ENCODE measurements at regions not wholly inside any gene's neighbourhood (a gene's known extent, or its start where the extent isn't known, plus 50 kb on each side); places are given as distances from the start of the nearest gene placed in this dataset.

DNA sequence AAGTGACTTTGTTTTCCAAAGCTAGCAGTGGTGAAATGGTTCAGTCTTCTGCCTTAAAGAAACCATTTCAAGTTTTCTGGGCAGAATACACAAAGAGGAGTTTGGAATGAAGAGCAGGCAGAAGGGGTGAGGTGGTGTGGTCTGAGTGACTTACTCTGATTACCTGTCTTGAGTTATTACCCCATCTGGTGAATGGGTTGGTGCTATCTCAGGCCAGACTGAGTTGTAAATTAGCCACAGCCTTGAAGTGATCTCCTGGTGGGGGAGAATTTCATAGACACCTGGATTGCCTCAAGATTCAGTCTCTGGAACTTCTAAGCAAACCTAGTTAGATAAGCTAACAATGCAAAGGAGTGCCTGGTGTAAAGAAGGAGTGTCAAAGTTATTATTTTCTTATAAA is 983.5 kb upstream of the NXPH2 start:
- Histone ChIP-seq H3K4me1 (ENCODE audit: control insufficient read depth, insufficient read depth, low read length) (no peaks in the 10 kb centered on the region), H3K4me3 (ENCODE audit: low read depth, low read length) (no peak overlapping the region), H3K36me3 (ENCODE audit: control insufficient read depth in 2 of 2, insufficient read depth in 1 of 2, low read length in 2 of 2) (no peaks in the 10 kb centered on the region), H3K27ac (ENCODE audit: extremely low read depth, low read depth, low read length) (no peak overlapping the region), H3K9me3 (ENCODE audit: control insufficient read depth, insufficient read depth, low read depth, low read length) (no peaks in the 10 kb centered on the region)
- TF ChIP-seq ZNF626 (tag by site-specific recombination; IDR thresholded peaks at IDR 0.05) (no peak), ZNF155 (tag by site-specific recombination; IDR thresholded peaks at IDR 0.05) (no peak), ZNF184 (tag by site-specific recombination; IDR thresholded peaks at IDR 0.05) (no peak), ZNF792 (tag by site-specific recombination; IDR thresholded peaks at IDR 0.05) (no peak), ZNF302 (tag by site-specific recombination; IDR thresholded peaks at IDR 0.05; ENCODE audit: low read depth) (no peak), ZNF292 (tag by site-specific recombination; IDR thresholded peaks at IDR 0.05; ENCODE audit: borderline replicate concordance, low read depth) (no peak), ZNF623 (tag by site-specific recombination; IDR thresholded peaks at IDR 0.05) (no peak), ZNF658 (tag by site-specific recombination; IDR thresholded peaks at IDR 0.05) (no peak)
- TF ChIP-seq, protein P1, sequence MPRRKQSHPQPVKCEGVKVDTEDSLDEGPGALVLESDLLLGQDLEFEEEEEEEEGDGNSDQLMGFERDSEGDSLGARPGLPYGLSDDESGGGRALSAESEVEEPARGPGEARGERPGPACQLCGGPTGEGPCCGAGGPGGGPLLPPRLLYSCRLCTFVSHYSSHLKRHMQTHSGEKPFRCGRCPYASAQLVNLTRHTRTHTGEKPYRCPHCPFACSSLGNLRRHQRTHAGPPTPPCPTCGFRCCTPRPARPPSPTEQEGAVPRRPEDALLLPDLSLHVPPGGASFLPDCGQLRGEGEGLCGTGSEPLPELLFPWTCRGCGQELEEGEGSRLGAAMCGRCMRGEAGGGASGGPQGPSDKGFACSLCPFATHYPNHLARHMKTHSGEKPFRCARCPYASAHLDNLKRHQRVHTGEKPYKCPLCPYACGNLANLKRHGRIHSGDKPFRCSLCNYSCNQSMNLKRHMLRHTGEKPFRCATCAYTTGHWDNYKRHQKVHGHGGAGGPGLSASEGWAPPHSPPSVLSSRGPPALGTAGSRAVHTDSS (tag by site-specific recombination; IDR thresholded peaks at IDR 0.05), result no peak
- TF ChIP-seq, protein P2, sequence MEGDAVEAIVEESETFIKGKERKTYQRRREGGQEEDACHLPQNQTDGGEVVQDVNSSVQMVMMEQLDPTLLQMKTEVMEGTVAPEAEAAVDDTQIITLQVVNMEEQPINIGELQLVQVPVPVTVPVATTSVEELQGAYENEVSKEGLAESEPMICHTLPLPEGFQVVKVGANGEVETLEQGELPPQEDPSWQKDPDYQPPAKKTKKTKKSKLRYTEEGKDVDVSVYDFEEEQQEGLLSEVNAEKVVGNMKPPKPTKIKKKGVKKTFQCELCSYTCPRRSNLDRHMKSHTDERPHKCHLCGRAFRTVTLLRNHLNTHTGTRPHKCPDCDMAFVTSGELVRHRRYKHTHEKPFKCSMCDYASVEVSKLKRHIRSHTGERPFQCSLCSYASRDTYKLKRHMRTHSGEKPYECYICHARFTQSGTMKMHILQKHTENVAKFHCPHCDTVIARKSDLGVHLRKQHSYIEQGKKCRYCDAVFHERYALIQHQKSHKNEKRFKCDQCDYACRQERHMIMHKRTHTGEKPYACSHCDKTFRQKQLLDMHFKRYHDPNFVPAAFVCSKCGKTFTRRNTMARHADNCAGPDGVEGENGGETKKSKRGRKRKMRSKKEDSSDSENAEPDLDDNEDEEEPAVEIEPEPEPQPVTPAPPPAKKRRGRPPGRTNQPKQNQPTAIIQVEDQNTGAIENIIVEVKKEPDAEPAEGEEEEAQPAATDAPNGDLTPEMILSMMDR (tag by site-specific recombination; IDR thresholded peaks at IDR 0.05), result no peak
- ChIA-PET CTCF (interaction anchor here (0.7 kb wide), 1 partner anchor 835 kb away, joined by 3 read pairs; no protein-coding TSS in a partner anchor), POLR2A (no interaction called here)

DNA sequence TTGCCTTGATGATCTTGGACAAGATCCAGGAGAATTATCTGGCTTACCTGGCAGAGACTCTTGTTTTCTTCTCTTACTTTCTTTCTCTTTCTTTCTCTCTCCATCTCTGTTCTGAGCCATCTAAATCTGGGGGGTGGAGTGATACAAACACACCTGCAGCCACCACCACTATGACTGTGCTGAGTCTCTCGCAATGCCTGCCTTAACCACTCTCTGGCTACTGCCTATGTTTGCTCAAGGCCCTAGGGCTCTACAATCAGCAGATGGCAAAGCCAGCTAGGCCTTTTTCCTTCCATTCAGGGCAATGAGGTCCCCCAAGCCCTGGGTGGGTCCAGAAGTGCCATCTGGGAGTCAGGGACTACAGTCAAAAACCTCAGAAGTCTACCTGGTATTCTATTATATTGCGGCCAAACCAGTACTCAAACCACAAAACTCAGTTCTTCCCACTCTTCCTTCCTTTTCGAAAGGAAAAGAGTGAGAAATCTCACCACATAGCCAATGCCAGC is 978.9 kb upstream of the NXPH2 start:
- H3K4me1 ChIP-seq (ENCODE audit: control insufficient read depth, insufficient read depth, low read length), result no peaks in the 10 kb centered on the region
- no peak overlapping the region for H3K4me3 ChIP-seq (ENCODE audit: low read depth, low read length)
- POLR2A ChIA-PET, result no interaction called here
- CTCF ChIA-PET, result no interaction called here
- H3K36me3 ChIP-seq (ENCODE audit: control insufficient read depth in 2 of 2, insufficient read depth in 1 of 2, low read length in 2 of 2), result no peaks in the 10 kb centered on the region
- no peak for TF ChIP-seq ZNF560 (tag by site-specific recombination; IDR thresholded peaks at IDR 0.05; ENCODE audit: borderline replicate concordance)
- TF ChIP-seq YY2 (tag by site-specific recombination; IDR thresholded peaks at IDR 0.05), result no peak
- no peak for TF ChIP-seq ZNF404 (tag by site-specific recombination; IDR thresholded peaks at IDR 0.05)
- no peak for TF ChIP-seq KLF8 (tag by site-specific recombination; IDR thresholded peaks at IDR 0.05)
- TF ChIP-seq ZNF366 (tag by site-specific recombination; conservative IDR thresholded peaks at IDR 0.05), result no peak
- TF ChIP-seq ZNF600 (tag by site-specific recombination; IDR thresholded peaks at IDR 0.05), result no peak
- TF ChIP-seq ZNF138 (tag by site-specific recombination; IDR thresholded peaks at IDR 0.05; ENCODE audit: borderline replicate concordance), result no peak
- TF ChIP-seq ZNF114 (tag by site-specific recombination; IDR thresholded peaks at IDR 0.05), result no peak
- TF ChIP-seq ZNF530 (tag by site-specific recombination; IDR thresholded peaks at IDR 0.05; ENCODE audit: low read depth), result no peak
- TF ChIP-seq ZNF596 (tag by site-specific recombination; IDR thresholded peaks at IDR 0.05), result no peak
- no peak for TF ChIP-seq ZNF132 (tag by site-specific recombination; IDR thresholded peaks at IDR 0.05; ENCODE audit: borderline replicate concordance)
- TF ChIP-seq KLF10 (tag by site-specific recombination; IDR thresholded peaks at IDR 0.05), result no peak
- TF ChIP-seq ZNF175 (tag by site-specific recombination; IDR thresholded peaks at IDR 0.05), result no peak
- TF ChIP-seq ZNF423 (tag by site-specific recombination; IDR thresholded peaks at IDR 0.05), result no peak
- no peak for TF ChIP-seq ZNF174 (tag by site-specific recombination; IDR thresholded peaks at IDR 0.05)
- TF ChIP-seq, protein P3, sequence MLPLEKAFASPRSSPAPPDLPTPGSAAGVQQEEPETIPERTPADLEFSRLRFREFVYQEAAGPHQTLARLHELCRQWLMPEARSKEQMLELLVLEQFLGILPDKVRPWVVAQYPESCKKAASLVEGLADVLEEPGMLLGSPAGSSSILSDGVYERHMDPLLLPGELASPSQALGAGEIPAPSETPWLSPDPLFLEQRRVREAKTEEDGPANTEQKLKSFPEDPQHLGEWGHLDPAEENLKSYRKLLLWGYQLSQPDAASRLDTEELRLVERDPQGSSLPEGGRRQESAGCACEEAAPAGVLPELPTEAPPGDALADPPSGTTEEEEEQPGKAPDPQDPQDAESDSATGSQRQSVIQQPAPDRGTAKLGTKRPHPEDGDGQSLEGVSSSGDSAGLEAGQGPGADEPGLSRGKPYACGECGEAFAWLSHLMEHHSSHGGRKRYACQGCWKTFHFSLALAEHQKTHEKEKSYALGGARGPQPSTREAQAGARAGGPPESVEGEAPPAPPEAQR (tag by site-specific recombination; IDR thresholded peaks at IDR 0.05), result no peak
- TF ChIP-seq ZNF221 (tag by site-specific recombination; IDR thresholded peaks at IDR 0.05; ENCODE audit: borderline replicate concordance), result no peak
- H3K27ac ChIP-seq (ENCODE audit: extremely low read depth, low read depth, low read length), result no peak overlapping the region
- no peaks in the 10 kb centered on the region for H3K9me3 ChIP-seq (ENCODE audit: control insufficient read depth, insufficient read depth, low read depth, low read length)
